ENCODE measurements at regions not wholly inside any gene's neighbourhood (a gene's known extent, or its start where the extent isn't known, plus 50 kb on each side); places are given as distances from the start of the nearest gene placed in this dataset.

GRCh38 chr14:105647784-105648608 is 121.6 kb downstream of the TMEM121 start:
- TF ChIP-seq YY1 (IDR thresholded peaks at IDR 0.05; ENCODE audit: insufficient read depth, insufficient read length), result no peak
- no peak for TF ChIP-seq ZNF274 (IDR thresholded peaks at IDR 0.05; ENCODE audit: low read depth, low read length)

Measured in NT2/D1 (cell line).